ENCODE measurements at regions not wholly inside any gene's neighbourhood (a gene's known extent, or its start where the extent isn't known, plus 50 kb on each side); places are given as distances from the start of the nearest gene placed in this dataset.
"Not testable (repeated sequence)": the region's sequence is repeated elsewhere in the genome, so short reads cannot be mapped to it uniquely, and the experiment has no call there.

DNA sequence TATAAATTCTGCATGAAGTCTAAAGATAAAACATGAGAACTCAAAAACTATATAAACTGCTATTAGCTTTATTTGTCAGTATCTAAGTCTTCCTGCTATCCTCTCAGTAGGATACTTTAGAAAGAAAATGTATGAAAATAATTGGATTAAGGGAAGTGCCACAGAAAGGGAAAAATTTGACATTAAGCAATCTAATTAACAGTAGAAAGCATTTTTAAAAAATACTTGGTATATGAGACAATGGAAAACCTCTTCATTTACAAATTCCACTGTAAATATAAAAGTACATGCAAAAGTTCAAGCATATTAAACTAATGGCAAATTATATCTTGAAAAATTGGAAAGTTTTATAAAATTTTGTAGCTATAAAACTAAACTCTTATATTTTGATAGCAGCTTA, 518.6 kb upstream of the NUDT12 start (continued):
- TF ChIP-seq, protein P1, sequence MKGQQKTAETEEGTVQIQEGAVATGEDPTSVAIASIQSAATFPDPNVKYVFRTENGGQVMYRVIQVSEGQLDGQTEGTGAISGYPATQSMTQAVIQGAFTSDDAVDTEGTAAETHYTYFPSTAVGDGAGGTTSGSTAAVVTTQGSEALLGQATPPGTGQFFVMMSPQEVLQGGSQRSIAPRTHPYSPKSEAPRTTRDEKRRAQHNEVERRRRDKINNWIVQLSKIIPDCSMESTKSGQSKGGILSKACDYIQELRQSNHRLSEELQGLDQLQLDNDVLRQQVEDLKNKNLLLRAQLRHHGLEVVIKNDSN (IDR thresholded peaks at IDR 0.05; ENCODE audit: borderline replicate concordance, low read depth), result no peak
- TF ChIP-seq, protein P2, sequence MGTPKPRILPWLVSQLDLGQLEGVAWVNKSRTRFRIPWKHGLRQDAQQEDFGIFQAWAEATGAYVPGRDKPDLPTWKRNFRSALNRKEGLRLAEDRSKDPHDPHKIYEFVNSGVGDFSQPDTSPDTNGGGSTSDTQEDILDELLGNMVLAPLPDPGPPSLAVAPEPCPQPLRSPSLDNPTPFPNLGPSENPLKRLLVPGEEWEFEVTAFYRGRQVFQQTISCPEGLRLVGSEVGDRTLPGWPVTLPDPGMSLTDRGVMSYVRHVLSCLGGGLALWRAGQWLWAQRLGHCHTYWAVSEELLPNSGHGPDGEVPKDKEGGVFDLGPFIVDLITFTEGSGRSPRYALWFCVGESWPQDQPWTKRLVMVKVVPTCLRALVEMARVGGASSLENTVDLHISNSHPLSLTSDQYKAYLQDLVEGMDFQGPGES (IDR thresholded peaks at IDR 0.05; ENCODE audit: low read depth, low read length), result no peak
- TF ChIP-seq, protein P3, sequence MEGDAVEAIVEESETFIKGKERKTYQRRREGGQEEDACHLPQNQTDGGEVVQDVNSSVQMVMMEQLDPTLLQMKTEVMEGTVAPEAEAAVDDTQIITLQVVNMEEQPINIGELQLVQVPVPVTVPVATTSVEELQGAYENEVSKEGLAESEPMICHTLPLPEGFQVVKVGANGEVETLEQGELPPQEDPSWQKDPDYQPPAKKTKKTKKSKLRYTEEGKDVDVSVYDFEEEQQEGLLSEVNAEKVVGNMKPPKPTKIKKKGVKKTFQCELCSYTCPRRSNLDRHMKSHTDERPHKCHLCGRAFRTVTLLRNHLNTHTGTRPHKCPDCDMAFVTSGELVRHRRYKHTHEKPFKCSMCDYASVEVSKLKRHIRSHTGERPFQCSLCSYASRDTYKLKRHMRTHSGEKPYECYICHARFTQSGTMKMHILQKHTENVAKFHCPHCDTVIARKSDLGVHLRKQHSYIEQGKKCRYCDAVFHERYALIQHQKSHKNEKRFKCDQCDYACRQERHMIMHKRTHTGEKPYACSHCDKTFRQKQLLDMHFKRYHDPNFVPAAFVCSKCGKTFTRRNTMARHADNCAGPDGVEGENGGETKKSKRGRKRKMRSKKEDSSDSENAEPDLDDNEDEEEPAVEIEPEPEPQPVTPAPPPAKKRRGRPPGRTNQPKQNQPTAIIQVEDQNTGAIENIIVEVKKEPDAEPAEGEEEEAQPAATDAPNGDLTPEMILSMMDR (IDR thresholded peaks at IDR 0.05), result no peak
- no peak for TF ChIP-seq TAF1 (IDR thresholded peaks at IDR 0.05; ENCODE audit: borderline replicate concordance, low read depth, low read length)

DNA sequence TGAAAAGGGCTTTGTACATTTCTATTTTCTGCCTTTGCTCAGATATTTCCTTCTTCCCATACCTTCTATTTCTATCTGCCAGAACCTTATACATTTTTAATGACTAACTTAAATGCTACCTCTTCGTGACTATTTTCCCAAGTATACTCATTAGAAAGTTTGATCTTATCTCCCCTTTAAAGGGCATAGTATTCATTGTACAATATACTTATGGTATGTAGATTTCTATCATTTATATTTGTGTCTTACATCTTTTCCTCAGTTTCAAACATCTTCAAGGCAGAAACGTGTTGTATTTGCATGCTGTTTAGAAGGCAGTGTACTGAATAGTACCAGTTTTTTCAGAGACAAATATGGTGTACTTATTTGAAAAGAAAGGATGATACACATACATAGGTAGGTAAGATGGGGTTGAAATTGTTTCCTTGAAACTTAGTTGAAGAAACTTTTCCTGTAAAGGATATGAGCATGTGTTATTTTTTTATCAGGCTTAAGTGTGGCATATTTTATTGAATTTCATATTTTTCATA, 518.1 kb upstream of the NUDT12 start:
- Histone ChIP-seq H3K79me2 (ENCODE audit: insufficient read depth) (no peaks in the 10 kb centered on the region), H3K27ac (ENCODE audit: low read depth in 2 of 2, low read length in 1 of 2) (no peak overlapping the region), H3K4me2 (no peak overlapping the region), H3K9me2 (no peaks in the 10 kb centered on the region; the same call in 1 of the 2 replicates), H3K9ac (no peak overlapping the region), H4K20me1 (ENCODE audit: insufficient read depth) (no peaks in the 10 kb centered on the region), H3K4me3 (ENCODE audit: low read depth in 2 of 2, low read length in 1 of 2) (no peak overlapping the region), H3K36me3 (replicated peaks in 1 of 2; ENCODE audit: control insufficient read depth in 1 of 2, insufficient read depth in 2 of 2, low read length in 1 of 2) (no peaks in the 10 kb centered on the region), H3K9me3 (no peaks in the 10 kb centered on the region), H3K27me3 (ENCODE audit: insufficient read depth) (no peaks in the 10 kb centered on the region), H2AFZ (ENCODE audit: low read depth) (0 out of 2 replicates have a peak overlapping the region, but pooled peaks have one; percentile 48), H3F3A (replicated peaks; ENCODE audit: insufficient read depth) (no peaks in the 10 kb centered on the region), H3K4me1 (ENCODE audit: control insufficient read depth in 1 of 2, insufficient read depth in 2 of 2, low read depth in 1 of 2, low read length in 1 of 2) (no peaks in the 10 kb centered on the region; a peak in 1 of 4 replicates)
- ChIA-PET CTCF (no interaction called here), POLR2A (no interaction called here)
- TF ChIP-seq EZH2phosphoT487 (IDR thresholded peaks at IDR 0.05; ENCODE audit: borderline replicate concordance, low read depth) (no peak), MXI1 (IDR thresholded peaks at IDR 0.05; ENCODE audit: low read depth, low read length) (no peak), MEF2A (IDR thresholded peaks at IDR 0.05; ENCODE audit: borderline replicate concordance, low read depth) (no peak), YY1 (IDR thresholded peaks at IDR 0.05; ENCODE audit: low read depth) (no peak), SMC3 (IDR thresholded peaks at IDR 0.05; ENCODE audit: low read depth, low read length) (no peak)
- TF ChIP-seq, protein P4, sequence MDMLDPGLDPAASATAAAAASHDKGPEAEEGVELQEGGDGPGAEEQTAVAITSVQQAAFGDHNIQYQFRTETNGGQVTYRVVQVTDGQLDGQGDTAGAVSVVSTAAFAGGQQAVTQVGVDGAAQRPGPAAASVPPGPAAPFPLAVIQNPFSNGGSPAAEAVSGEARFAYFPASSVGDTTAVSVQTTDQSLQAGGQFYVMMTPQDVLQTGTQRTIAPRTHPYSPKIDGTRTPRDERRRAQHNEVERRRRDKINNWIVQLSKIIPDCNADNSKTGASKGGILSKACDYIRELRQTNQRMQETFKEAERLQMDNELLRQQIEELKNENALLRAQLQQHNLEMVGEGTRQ (IDR thresholded peaks at IDR 0.05; ENCODE audit: borderline replicate concordance, low read depth, low read length), result no peak
- WGBS (ENCODE audit: low lambda C conversion rate), result 42% methylated on average over 2 of the region's 2 CpGs
- no peak for DNase-seq

DNA sequence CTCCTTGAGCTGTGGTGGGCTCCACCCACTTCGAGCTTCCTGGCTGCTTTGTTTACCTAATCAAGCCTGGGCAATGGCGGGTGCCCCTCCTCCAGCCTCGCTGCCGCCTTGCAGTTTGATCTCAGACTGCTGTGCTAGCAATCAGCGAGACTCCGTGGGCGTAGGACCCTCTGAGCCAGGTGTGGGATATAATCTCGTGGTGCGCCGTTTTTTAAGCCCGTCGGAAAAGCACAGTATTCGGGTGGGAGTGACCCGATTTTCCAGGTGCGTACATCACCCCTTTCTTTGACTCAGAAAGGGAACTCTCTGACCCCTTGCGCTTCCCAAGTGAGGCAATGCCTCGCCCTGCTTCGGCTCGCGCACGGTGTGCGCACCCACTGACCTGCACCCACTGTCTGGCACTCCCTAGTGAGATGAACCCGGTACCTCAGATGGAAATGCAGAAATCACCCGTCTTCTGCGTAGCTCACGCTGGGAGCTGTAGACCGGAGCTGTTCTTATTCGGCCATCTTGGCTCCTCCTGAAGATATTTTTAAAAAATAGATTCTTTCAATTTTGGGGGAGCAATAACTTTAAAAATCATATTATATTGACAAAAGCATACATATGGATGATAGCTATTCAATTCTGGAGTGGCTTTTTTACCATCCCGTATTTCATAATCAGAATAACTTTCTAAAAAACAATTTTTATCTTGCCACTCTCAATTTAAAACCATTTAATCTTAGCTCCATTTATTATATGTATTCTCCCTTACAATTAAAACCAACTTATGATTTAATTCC, 517.5 kb upstream of the NUDT12 start:
- H3K36me3 ChIP-seq (replicated peaks in 1 of 2; ENCODE audit: control insufficient read depth in 1 of 2, insufficient read depth in 2 of 2, low read length in 1 of 2); H3K9me3 ChIP-seq; POLR2A ChIA-PET; H3K4me3 ChIP-seq (ENCODE audit: low read depth in 2 of 2, low read length in 1 of 2); H2AFZ ChIP-seq (ENCODE audit: low read depth); H3K27ac ChIP-seq (ENCODE audit: low read depth in 2 of 2, low read length in 1 of 2); DNase-seq; H3K4me1 ChIP-seq (ENCODE audit: control insufficient read depth in 1 of 2, insufficient read depth in 2 of 2, low read depth in 1 of 2, low read length in 1 of 2); CTCF ChIA-PET; H3K9me2 ChIP-seq; H4K20me1 ChIP-seq (ENCODE audit: insufficient read depth); H3K79me2 ChIP-seq (ENCODE audit: insufficient read depth); H3K9ac ChIP-seq; H3K27me3 ChIP-seq (ENCODE audit: insufficient read depth); H3K4me2 ChIP-seq; H3F3A ChIP-seq (replicated peaks; ENCODE audit: insufficient read depth): not testable (repeated sequence)
- 87% methylated on average over 19 of the region's 29 CpGs for WGBS (ENCODE audit: low lambda C conversion rate)
